Upper lobe of left lung (tissue), 6 donors: ENCODE measurements at regions not wholly inside any gene's neighbourhood (a gene's known extent, or its start where the extent isn't known, plus 50 kb on each side); places are given as distances from the start of the nearest gene placed in this dataset.

Experiments used
- ATAC-seq, 2 donors: fragments of 200-7000 bp; cut with Tn5 transposase; one replicate each; pipeline ENCODE4 v1.9.1; 2022; ENCODE audit warnings: mild to moderate bottlenecking in 2 of 2, moderate library complexity in 2 of 2; ENCODE audit not compliant: low FRiP score in 2 of 2
- DNase-seq, 2 donors: peaks; one replicate each; pipeline ENCODE4 v3.0.0-alpha.2; 2019 to 2020
- H3K27ac ChIP-seq, 4 donors: fragments of 200-600 bp; sonication (generic); one replicate each; pipeline ENCODE4 v1.5.1; 2016 to 2019
- H3K27me3 ChIP-seq, 4 donors: fragments of 200-600 bp; sonication (generic); one replicate each; pipeline ENCODE4 v1.5.1; 2017 to 2019
- H3K36me3 ChIP-seq, 4 donors: fragments of 200-600 bp; sonication (generic); one replicate each; pipeline ENCODE4 v1.5.1; 2016 to 2019
- H3K4me1 ChIP-seq, 4 donors: fragments of 200-600 bp; sonication (generic); one replicate each; pipeline ENCODE4 v1.5.1; 2018 to 2019
- H3K4me3 ChIP-seq, 4 donors: fragments of 200-600 bp; sonication (generic); one replicate each; pipeline ENCODE4 v1.5.1; 2017 to 2019; ENCODE audit warnings: mild to moderate bottlenecking in 2 of 4, moderate library complexity in 1 of 4
- H3K9me3 ChIP-seq, 4 donors: fragments of 200-600 bp; sonication (generic); one replicate each; pipeline ENCODE4 v1.5.1; 2018 to 2019
- EP300 ChIP-seq, 4 donors: sonication (generic); formaldehyde crosslinking; IDR thresholded peaks; one replicate each; pipeline ENCODE4 v1.5.1; 2017; ENCODE audit warnings: antibody characterized with exemption in 4 of 4, control low read depth in 2 of 4
- POLR2A ChIP-seq, 4 donors: fragments of 450-650 bp; IDR thresholded peaks; one replicate each; pipeline ENCODE4 v1.5.1; 2016 to 2017; ENCODE audit warnings: antibody characterized with exemption in 4 of 4, mild to moderate bottlenecking in 2 of 4
- POLR2AphosphoS5 ChIP-seq, 2 donors: sonication (generic); formaldehyde crosslinking; IDR thresholded peaks; one replicate each; pipeline ENCODE4 v1.5.1; 2017; ENCODE audit warnings: antibody characterized with exemption in 2 of 2
- WGBS, 2 donors: methylation state at CpG; one replicate each; pipeline ENCODE4 v1.1.5; 2017 to 2018; 5-methylcytosine and 5-hydroxymethylcytosine counted together
- TF ChIP-seq, protein P1 (sequence below), 6 experiments: fragments of 450-650 bp in 4 of 6; fragments of 200-600 bp in 2 of 6; sonication (generic) in 2 of 6; IDR thresholded peaks; one replicate each; pipeline ENCODE4 v1.5.1; 2016 to 2019; ENCODE audit warnings: antibody characterized with exemption in 6 of 6
- donor health status: DM: no; HTN: no; CAD: no; lungs with moderate emphysema.
- donor health status: DM: no; HTN: yes; CAD: no; lungs with severe emphysema.

DNA sequence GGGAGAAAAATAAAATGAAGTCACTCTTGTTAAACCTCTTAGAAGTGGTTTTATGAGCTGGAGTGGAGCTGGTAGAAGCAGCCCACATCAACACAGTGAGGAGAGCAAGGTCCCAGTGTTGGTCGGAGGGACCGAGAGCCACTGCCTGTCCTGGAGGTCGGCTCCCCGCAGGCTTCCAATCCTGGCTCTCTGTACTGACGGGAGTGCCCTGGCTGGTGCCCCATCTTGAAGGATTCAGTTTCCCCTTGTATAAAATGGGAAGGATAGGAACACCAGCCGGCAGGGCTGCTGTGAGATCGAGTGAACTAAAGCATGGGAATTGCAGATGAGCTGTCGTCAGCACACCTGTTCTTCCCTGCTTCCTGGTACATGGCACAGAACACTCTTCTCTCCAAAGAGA is 104.3 kb upstream of the ID2 start:
- H3K4me1 ChIP-seq, result peaks cover 4 to 40% (median 23%) of the 10 kb centered on the region in 4 donors
- TF ChIP-seq POLR2AphosphoS5 (IDR thresholded peaks at IDR 0.05) (no peak), EP300 (IDR thresholded peaks at IDR 0.05) (no peak), POLR2A (IDR thresholded peaks at IDR 0.05) (no peak)
- TF ChIP-seq, protein P1, sequence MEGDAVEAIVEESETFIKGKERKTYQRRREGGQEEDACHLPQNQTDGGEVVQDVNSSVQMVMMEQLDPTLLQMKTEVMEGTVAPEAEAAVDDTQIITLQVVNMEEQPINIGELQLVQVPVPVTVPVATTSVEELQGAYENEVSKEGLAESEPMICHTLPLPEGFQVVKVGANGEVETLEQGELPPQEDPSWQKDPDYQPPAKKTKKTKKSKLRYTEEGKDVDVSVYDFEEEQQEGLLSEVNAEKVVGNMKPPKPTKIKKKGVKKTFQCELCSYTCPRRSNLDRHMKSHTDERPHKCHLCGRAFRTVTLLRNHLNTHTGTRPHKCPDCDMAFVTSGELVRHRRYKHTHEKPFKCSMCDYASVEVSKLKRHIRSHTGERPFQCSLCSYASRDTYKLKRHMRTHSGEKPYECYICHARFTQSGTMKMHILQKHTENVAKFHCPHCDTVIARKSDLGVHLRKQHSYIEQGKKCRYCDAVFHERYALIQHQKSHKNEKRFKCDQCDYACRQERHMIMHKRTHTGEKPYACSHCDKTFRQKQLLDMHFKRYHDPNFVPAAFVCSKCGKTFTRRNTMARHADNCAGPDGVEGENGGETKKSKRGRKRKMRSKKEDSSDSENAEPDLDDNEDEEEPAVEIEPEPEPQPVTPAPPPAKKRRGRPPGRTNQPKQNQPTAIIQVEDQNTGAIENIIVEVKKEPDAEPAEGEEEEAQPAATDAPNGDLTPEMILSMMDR (IDR thresholded peaks at IDR 0.05), result no peak
- ATAC-seq, result no peak
- WGBS, 2 donors, result 92 to 94% methylated on average over 8 of the region's 8 CpGs
- no peaks in the 10 kb centered on the region for H3K9me3 ChIP-seq
- H3K36me3 ChIP-seq, result no peaks in the 10 kb centered on the region
- no peaks in the 10 kb centered on the region for H3K27me3 ChIP-seq
- no peak overlapping the region for H3K27ac ChIP-seq
- no peak overlapping the region for H3K4me3 ChIP-seq
- DNase-seq, result no peak

DNA sequence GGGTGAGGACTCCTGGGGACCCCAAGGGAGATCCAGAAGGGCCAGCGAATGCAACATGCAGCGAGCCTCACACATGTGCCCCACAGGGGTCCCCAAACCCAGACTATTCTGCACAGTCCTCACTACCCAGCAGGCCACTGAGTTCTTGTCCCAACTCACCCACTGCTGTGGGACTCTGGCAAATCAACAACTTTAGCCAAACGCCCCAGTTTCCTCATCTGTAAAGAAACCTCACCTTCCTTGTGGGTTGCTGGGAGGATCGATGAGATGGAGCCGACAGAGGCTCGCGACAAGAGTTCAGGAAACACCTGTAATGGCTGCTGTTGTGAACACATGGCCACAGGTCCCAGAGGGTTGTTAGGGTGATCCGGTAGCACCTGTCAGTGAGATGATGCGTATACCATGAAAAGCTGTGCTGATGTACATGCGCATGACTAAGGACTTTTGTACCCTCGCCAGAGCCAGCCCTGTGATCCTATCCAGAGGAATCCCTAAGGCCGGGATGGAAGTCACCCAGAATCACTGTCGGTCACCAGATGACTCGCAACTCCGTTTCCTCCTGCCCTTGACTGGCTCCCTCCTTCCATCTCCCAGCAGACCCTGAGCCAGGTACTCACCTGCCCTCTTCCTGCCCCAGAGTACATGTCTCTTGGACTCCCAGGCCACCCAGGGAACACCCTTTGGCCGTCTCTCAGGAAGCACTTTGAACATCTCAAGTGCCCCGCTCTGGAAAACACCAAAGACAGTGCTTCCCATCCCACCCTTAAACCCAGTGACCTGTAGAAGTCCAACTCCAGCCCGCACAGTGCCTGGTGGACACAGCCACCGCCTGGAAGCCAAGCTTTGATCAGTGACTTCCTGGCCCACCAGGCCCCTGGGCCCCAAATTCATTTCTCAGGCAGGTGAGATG is 103.3 kb upstream of the ID2 start:
- no peak overlapping the region for H3K27ac ChIP-seq
- H3K4me1 ChIP-seq, result peaks cover 12 to 48% (median 27%) of the 10 kb centered on the region in 4 donors
- WGBS, 2 donors, result 89 to 91% methylated on average over 14 to 19 of the region's 19 CpGs
- no peaks in the 10 kb centered on the region for H3K27me3 ChIP-seq
- DNase-seq, result no peak
- TF ChIP-seq EP300 (IDR thresholded peaks at IDR 0.05) (no peak), POLR2AphosphoS5 (IDR thresholded peaks at IDR 0.05) (no peak), POLR2A (IDR thresholded peaks at IDR 0.05) (no peak)
- TF ChIP-seq, protein P1 (IDR thresholded peaks at IDR 0.05), result no peak
- H3K36me3 ChIP-seq, result no peaks in the 10 kb centered on the region
- ATAC-seq, result no peak
- H3K4me3 ChIP-seq, result no peak overlapping the region
- no peaks in the 10 kb centered on the region for H3K9me3 ChIP-seq

GRCh38 chr2:8579485-8580085 is 102.3 kb upstream of the ID2 start:
- H3K27ac ChIP-seq, result no peak overlapping the region
- H3K9me3 ChIP-seq, result no peaks in the 10 kb centered on the region
- WGBS, 2 donors, result 89 to 91% methylated on average over 6 of the region's 6 CpGs
- DNase-seq (no peak), ATAC-seq (no peak)
- H3K36me3 ChIP-seq, result no peaks in the 10 kb centered on the region
- H3K4me1 ChIP-seq, result peaks cover 12 to 51% (median 34%) of the 10 kb centered on the region in 4 donors
- no peak overlapping the region for H3K4me3 ChIP-seq
- no peak for TF ChIP-seq POLR2A (IDR thresholded peaks at IDR 0.05)
- TF ChIP-seq, protein P1 (IDR thresholded peaks at IDR 0.05), result no peak
- TF ChIP-seq EP300 (IDR thresholded peaks at IDR 0.05), result no peak
- no peak for TF ChIP-seq POLR2AphosphoS5 (IDR thresholded peaks at IDR 0.05)
- H3K27me3 ChIP-seq, result no peaks in the 10 kb centered on the region

DNA sequence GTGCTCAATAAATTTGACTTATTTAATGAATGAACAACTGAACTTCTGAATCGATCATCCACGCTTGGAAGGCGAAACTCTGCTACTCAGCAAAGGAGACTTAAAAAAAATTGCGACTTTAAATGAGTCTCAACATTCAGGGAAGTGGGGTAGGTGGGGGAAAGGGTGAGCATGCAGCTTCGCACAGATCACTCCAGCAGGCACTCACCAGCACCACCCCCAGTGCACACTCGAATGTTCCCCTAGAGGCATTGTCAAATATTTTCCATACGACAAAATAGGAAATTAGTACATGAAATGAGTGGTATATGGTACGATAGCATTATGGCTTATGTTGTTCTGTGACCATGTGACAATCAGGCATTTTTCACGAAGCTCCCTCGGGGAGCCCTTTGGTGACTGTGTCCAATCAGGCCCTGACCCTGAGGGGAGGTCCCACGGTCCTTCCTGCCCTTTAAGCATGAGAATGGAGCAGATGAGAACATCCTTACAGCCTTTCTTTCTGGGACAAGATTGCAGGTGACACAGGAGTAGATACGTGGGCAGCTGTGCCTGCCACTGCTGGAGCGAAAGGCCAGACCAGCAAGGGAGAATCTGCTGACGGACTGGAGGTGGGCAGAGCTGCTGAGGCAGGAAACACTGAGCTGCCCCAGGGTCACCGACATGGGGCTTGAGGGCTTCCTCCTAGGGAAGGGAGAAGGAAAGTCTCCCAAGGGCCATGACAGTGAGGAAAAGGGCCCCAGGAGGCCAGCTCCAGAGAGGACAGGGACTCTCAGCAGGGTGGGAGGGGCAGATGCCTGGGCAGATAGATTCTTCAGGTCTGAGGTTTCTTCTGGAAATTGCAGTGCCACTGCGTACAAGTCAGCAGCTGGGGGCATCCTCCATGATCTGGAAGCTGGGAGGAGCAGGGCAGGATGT is 101.3 kb upstream of the ID2 start:
- ATAC-seq (no peak), DNase-seq (no peak)
- Histone ChIP-seq H3K9me3 (no peaks in the 10 kb centered on the region), H3K27ac (no peak overlapping the region), H3K4me3 (no peak overlapping the region), H3K4me1 (peaks cover 8 to 41% (median 24%) of the 10 kb centered on the region in 4 donors), H3K36me3 (no peaks in the 10 kb centered on the region), H3K27me3 (no peaks in the 10 kb centered on the region)
- TF ChIP-seq POLR2AphosphoS5 (IDR thresholded peaks at IDR 0.05) (no peak), POLR2A (IDR thresholded peaks at IDR 0.05) (no peak), EP300 (IDR thresholded peaks at IDR 0.05) (no peak)
- TF ChIP-seq, protein P1 (IDR thresholded peaks at IDR 0.05), result no peak
- 82 to 84% methylated on average over 15 to 16 of the region's 16 CpGs for WGBS, 2 donors
